GM21786 (cell line): ENCODE measurements at regions not wholly inside any gene's neighbourhood (a gene's known extent, or its start where the extent isn't known, plus 50 kb on each side); places are given as distances from the start of the nearest gene placed in this dataset.
A peak's percentile ranks its signal among the peaks of the same experiment; 100 is the strongest.

Source experiments
- ATAC-seq: cut with Tn5 transposase; IDR thresholded peaks from one replicate; pipeline ENCODE4 v1.9.1; 2021; ENCODE audit not compliant: unreplicated experiment

DNA sequence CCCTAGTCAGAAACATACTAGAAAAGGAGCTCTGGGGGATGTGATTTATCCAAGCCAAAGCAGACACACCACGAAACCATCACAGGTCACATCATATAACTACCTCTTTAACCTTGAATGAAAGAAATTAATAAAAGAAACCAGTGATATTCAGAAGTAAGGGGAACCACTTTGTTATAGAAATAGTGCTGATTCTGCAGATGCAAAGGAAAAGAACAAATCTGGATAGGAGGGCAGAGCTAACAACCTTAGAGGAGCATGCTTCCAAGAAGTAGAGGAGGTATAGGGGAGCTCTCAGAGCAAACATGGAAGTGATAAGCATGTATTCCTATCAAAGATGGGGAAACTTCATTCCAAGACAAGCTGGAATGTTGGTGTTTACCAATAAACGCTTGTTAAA lies 117.0 kb upstream of the MDM1 start:
- no peak for ATAC-seq

DNA sequence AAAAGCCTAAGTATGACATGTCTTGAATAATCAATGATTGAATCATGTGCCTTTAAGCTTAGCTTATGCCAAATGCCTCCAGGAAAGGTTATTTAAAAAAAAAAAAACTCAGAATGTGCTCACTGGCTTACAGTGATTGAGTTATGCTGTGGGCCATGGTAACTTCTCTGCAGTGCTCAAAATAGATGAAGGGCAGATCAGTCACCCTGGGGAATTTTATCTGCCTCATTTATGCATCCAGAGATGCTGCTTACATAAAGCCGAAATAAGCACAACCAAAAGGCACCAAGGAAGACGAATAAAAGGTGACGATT lies 118.7 kb upstream of the MDM1 start:
- ATAC-seq: no peak

DNA sequence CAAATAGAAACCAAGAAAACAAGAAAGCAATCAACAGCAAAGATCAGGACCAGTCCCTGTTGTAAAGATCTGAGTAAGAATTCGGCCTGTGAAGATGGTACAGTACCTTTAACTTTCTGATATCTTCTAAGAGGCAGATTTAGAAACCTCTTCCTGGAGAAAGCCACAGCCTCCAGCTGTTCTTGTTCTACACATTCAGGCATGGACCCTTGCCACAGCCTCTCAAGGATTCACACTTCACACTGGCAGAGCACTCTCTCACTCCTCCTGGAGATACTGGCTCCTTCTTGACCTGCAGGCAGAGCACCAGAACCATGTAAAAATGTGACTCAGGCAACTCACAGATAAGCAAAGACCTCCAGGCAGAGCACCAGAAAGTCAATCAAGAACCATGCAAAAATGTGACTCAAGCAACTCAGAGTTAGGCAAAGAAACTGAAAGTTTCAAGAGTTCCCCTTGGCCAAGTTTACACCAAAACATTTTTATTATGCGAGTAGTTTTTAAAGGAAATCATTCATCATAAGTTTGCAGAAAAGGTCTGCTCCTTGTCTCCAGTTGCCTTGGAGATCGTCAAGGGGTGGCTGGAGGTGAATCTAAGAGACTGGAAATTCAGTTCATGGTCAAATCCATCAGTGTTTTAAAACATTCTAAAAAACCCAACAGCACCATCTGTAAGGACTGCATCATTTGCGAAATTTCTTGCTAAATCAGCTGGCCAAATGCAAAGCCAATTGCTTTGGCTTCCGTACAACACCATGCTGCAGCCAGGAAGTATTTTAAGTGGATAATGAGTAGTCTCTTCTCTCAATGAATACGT lies 119.3 kb upstream of the MDM1 start:
- peak; percentile 66 for ATAC-seq

DNA sequence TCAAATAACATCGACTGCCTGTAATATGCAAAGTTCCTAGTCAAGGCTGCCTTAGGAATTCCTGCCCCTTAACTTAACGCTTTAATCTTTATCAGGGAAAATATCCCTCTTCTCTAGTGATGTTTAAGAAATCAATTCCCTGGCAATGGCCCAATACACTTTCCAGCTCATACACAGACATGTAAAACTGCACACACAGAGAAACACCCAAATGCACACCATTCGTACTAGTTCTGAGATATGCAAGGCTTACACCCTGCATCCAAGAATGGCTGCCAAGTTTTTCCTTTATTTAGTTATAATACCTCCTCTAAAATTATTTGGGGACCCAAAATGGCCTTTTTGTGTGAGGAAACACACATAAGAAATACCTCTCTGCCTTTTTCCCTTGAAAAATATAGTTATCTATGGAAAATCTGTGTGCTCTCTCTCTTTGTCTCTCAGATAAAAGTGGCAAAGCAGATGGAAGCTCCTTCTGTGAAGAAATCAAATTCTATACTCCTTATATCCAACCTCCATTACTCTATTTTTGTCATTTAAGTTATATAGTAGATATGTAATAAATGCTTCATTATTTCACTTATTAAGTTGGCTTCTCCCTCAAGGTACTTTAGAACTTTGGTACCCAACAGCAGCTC lies 120.0 kb upstream of the MDM1 start:
- no peak for ATAC-seq

DNA sequence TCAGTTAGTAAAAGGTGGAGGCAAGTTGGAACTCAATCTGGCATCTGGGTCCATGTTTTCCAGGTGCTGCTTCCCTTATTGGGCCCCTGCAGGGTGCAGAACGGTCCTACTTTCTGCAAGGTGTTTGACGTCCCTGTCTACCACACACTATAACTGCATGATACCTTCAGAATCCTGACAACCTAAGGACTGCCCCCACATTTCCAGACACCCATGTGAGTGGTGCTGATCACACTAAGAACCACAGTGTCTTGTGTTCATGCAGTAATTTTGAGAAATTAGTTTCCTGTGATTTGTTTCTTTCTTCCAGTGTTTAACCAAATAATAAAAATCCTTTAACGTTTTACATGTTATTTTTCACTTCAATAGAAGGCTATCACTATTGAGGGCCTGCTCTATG lies 121.1 kb upstream of the MDM1 start:
- ATAC-seq: no peak

DNA sequence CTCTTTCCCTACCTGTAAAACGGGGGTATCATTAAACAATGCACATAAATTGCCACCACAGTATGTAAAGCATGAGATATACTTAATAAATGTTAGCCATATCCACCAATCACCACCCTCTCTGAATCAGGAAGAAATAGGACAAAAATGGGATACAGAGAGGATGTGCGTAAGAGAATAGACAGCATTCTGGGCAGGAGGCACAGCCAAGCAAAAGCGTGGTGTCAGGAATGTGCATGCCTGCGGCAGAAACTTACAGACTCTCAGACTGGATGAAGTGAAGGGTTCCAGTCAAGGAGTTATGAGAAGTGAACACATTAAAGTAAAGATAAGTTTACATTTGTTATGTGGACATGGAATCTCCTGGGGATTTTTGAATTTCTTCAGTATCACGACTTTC lies 121.7 kb upstream of the MDM1 start:
- no peak for ATAC-seq

DNA sequence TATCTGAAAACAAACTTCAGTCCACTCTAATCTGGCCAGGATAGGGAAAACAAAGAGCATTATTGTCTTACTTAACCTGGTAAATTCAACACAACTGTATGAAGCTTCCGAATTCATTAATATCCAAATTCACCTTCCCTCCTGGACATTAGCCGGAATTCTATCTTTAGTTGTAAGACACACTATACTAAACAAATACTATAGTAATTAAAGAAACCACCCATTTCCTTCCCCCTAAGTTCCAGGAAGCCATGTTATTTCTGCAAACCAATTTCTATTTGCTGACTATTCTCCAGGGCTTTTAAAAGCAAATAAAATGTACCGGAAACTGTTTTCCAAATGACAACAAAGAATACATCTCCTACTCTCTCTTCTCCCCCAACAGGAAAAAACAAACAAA lies 122.7 kb upstream of the MDM1 start:
- no peak for ATAC-seq

DNA sequence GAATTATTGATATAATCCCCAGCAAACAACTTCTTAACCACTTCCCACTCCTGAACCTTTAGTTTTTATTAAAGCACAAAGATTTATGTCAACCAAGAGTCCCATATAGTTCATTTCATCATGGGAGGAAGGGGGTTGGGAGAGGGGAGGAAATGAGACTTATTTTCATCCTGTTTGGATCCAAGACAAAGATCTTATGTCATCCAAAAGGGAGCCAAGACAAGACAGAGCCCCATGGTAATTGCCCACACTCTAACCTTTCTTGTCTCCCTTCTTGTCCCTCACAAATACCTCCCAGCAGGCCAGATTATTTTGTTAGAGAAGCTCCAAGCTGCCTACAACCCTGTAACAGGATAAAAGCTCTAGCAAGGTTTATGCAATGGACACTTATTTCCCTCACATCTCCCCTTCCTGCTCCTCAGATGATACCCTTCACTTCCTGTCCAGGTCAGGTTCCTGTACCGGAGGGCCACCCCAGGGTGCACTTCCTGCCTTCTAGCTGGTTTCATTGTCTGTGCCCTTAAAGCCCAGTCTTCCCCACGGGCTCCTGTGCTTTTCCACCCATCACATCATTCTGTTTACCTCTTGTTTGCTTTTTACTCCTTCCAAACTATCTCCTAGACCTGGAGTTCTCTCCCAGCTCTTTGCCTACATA lies 123.7 kb upstream of the MDM1 start:
- no peak for ATAC-seq

DNA sequence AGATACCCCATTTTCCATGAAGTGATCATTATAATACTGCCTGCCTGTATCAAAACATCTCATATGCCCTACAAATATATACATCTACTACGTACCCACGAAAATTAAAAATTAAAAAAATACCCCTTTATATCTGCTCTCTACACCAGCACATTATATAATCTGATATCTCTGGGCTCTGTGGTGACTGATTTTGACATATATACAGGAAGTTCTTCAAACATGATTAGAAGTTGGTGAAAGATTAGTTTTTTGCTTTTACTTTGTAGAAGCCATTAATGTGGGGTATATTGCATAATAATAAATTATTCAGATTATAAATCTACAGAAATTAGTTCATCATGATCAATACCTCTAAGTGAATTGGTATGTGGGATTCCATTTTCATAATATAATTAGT lies 126.7 kb upstream of the MDM1 start:
- ATAC-seq: no peak

DNA sequence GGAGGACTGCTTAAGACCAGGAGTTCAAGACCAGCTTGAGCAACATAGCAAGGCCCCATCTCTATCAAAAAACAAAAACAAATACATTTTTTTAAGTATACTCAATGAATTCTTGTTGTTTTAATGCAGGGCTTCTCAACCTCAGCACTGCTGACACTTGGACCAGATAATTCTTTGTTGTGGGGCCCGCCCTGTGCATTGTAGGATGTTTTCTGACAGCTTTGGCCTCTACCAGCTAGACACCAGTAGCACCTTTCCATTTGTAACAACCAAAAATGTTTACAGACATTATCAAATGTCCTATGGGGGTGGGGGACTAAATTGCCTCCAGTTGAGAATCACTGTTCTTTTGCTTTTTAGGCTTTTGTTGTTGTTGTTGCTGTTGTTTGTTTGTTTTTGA lies 128.1 kb upstream of the MDM1 start:
- no peak for ATAC-seq

DNA sequence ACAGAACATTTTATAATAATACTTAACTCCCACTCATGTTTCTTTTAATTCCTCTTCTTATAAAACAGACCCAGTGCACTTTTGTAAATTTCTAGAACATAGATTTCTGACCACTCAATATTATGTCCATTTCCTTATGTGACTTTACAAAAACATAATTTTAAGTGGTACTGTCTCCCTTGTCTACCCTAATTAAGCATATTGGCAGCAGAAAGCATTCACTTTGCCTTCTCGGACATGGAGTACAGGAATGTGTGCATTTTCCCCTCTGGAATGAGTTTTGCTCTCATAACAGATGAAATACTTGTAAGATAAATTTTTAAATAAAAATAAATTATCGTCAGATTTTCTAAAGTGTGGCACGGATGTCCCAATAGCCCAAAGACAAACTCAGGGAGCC lies 129.5 kb upstream of the MDM1 start:
- ATAC-seq: no peak

DNA sequence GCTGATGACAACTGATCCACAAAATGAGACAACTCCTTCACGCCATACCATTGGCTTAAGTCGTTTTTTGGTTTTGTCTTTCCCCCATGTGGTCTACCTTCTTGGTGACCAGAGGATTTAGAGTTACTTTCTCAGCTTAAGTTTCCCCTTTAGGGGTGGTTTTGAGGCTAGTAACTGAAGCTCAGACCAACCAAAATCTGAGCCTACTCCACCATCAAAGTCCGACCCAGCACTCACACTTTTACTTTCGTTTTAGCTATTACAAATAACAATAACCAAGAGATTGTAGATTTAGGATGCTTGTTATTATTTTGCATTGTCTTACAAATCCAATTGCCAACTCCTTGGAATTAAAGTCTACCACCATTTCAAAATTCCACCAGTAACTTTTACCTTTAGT lies 130.6 kb upstream of the MDM1 start:
- no peak for ATAC-seq

DNA sequence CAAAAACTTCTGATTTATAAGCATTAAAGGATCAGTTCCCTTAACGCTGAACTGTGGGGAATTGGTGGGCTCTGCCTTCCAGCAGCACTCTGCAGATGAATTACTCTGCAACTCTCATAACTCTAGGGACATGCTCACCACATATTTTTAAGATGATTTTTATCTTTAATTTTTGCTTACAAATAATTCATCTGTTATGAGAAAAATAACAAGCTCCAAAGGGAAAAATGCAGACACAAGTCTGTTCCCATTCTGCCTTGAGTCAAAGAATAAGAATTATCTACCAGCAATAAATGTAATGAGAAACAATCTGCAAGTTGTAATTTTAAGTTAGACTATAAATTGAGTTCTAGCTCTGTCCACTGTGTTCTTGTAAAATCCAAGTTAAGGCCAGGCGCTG lies 133.1 kb upstream of the MDM1 start:
- ATAC-seq: no peak

DNA sequence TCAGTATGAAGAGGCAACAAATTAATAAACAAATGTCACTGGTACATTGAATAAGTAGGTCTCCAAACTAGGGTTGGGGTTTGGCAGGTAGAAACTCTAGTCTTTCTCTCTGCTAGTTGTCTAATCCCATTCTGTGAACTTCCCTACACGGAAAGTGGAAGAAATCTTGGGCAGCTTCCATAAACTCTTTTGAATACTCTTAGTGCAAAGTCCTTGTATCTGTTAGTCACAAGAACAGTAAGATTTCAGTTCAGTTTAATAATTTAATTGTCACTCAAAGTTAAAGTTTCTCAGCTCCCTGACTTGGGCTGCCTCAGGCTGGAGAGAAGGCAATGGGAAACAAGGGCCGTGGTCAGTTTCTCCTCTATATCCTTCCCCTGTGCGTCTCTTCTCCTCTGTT lies 135.4 kb upstream of the MDM1 start:
- no peak for ATAC-seq

DNA sequence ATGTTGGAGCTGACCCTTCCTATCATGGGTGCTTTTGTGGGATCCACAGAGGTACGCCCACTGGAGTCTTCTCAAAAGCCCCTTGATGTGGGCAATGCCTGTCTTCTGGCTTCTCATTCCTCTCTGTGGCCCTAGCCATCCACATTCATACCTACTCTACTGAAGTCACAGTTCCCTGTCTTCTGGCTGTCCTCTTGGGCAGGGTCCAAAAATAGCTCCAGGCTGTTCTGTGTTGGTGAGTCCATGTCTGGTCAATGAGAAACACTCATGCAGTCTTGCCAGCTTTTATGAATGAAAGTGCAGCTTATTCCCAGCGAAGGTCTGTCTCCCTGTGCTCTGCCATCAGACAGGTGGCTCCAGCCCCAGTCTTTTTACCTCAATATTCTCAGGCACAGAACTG lies 135.9 kb upstream of the MDM1 start:
- ATAC-seq: no peak

DNA sequence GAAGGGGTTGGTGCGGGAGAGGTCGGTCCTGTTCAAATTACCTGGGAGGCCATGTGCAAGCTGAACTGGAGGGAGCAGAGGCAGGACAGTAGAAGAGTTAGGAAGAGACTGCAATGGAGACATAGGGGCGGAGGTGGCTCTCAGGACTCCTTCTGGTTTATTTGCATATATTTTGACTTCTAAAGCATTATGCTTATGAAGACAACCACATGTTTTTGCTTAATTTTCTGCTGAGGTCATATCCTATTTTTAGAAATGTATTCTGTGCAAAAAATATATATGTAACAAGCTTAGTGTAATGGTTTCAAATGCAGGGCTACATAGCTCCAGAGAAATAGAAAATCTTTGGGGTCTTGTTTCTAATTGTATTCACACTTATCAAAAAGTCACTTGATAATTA lies 137.0 kb upstream of the MDM1 start:
- ATAC-seq: no peak

DNA sequence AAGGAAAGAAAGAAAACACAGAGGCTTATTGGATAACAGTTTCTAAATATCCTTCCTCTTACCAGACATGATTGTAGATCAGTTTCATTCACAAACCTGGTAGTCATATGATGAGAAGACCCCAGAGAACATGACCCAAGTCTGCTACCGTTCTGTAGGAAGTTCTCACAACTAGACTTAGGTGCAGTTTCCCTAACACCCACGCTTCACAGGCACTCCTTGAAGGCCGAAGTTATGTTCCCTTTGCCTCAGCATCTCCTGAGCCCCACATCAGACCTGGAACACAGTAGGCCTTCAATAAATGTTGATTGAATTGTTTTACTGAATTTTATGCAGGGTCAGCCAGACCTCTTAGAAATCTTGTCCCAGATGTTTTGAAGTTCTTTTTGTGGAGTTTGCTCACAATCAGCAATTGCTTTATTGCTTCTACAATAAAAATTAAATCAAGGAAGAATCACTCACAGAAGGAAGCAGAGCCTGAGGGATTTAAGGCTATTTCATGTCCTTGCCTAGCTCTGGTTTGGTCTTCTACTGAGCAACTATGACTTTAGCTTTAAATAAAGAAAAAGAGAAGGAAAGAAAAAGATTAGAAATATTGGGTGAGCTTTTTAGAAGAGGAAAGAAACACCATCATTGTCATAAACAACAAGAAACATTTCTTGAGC lies 138.6 kb upstream of the MDM1 start:
- no peak for ATAC-seq

DNA sequence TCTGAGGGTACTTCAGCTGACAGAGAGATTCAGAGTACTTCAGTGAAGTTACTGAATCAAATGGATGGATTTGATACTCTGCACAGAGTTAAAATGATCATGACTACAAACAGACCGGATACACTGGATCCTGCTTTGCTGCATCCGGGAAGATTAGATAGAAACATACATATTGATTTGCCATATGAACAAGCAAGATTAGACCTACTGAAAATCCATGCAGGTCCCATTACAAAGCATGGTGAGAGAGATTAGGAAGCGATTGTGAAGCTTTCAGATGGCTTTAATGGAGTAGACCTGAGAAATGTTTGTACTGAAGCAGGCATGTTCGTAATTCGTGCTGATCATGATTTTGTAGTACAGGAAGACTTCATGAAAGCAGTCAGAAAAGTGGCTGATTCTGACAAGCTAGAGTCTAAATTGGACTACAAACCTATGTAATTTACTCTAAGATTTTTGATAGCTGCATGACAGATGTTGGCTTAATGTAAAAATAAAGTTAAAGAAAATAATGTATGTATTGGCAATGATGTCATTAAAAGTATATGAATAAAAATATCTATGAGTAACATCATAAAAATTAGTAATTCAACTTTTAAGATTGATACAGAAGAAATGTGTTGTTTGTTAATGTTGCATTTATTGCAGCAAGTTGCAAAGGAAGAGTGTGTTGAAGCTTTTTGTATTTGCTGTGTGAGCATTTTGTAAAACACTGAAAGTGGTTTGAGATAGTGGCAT lies 136.1 kb upstream of the RAP1B start:
- ATAC-seq: no peak

DNA sequence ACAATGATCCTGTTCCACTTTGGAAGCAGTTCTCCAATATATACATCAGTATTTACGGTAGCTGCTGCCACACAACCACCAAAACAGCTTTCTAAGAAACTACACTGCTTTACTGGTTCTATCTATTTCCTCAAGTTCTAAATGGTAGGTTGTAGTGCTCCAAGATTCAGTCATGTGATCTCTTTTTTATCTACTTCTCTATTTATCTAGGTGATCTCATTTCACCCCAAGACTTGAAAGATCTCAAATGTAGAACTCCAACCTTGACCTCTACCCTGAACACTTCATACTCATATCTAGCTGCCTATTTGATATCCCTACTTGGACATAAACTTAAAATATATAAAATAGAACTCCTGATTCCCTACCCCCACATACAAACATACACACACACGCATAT lies 133.9 kb upstream of the RAP1B start:
- no peak for ATAC-seq

DNA sequence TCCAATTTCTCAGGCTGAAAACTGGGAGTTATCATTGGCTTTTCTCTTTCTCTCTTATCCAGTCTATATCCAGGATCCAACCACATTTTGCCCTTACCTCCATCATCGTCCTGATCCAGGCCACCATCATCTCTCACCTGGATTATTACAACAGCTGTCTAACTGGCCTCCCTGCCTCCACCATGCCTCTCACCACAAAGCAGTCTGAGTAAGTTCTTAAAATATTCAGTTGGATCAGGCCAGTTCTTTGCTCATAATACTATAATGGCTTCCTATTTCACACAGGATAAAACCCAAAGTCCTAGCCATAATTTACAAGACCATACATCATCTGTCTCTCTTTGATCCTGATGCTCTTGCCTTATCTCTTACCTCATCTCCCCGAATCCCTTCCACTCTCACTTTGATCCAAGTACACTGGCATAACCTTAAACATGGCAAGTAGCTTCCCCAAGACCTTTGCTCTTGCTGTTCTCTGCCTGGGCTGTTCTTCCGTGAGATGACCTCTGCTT lies 133.4 kb upstream of the RAP1B start:
- ATAC-seq: no peak

DNA sequence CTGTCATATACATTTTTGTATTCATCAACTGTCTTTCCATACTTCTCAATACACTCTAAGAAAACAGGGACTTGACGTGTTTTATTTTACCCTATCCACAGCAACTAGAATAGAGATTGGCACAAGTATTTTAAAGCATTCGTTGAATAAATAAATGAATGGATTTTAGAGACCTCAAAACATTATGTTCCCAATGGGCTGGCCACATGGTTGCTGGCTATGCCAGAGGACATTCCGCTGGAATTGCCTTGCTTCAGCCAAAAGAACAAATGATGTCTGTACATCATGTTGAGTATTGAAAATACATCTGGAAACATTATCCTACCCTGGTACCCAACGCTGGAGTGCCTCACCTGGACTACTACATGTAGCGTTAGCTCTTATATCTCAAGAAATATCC lies 132.8 kb upstream of the RAP1B start:
- ATAC-seq: no peak
